SK-N-SH (cell line): ENCODE measurements at regions not wholly inside any gene's neighbourhood (a gene's known extent, or its start where the extent isn't known, plus 50 kb on each side); places are given as distances from the start of the nearest gene placed in this dataset.

Experiments used
- CTCF ChIP-seq: fragments of 200-600 bp; sonication (generic); IDR thresholded peaks from 2 replicates; pipeline ENCODE4 v1.6.1; 2017; ENCODE audit warnings: antibody characterized with exemption, mild to moderate bottlenecking, moderate library complexity
- EP300 ChIP-seq, 2 experiments: IDR thresholded peaks; 2 replicates each; pipeline versions ENCODE4 v1.4.0 to v1.6.1; 2012; ENCODE audit warnings: borderline replicate concordance in 1 of 2, low read depth in 1 of 2, low read length in 1 of 2
- FOXJ3 ChIP-seq: sonication (generic); formaldehyde crosslinking; IDR thresholded peaks from 2 replicates; pipeline ENCODE4 v1.5.1; 2020; ENCODE audit warnings: mild to moderate bottlenecking, missing genetic modification reagents
- JUND ChIP-seq: IDR thresholded peaks from 2 replicates; pipeline ENCODE4 v1.4.0; 2012
- NFIC ChIP-seq: IDR thresholded peaks from 2 replicates; pipeline ENCODE4 v1.4.0; 2012; ENCODE audit warnings: borderline replicate concordance
- PBX3 ChIP-seq: IDR thresholded peaks from 2 replicates; pipeline ENCODE4; 2012
- RAD21 ChIP-seq: IDR thresholded peaks from 2 replicates; pipeline ENCODE4 v1.6.1; 2012; ENCODE audit warnings: mild to moderate bottlenecking, low read length
- RCOR1 ChIP-seq: fragments of 150-350 bp; IDR thresholded peaks from 2 replicates; pipeline ENCODE4 v1.6.1; 2017; ENCODE audit warnings: antibody characterized with exemption, low read length
- REST ChIP-seq: IDR thresholded peaks from 2 replicates; pipeline ENCODE4 v1.6.1; 2012; ENCODE audit warnings: mild to moderate bottlenecking, low read depth, low read length, moderate library complexity
- SMC3 ChIP-seq: IDR thresholded peaks from 2 replicates; pipeline ENCODE4 v1.6.1; 2012; ENCODE audit warnings: low read depth, low read length, improper control_type of control experiment
- TAF1 ChIP-seq: IDR thresholded peaks from 2 replicates; pipeline ENCODE4 v1.6.1; 2012; ENCODE audit warnings: low read depth, mild to moderate bottlenecking, low read length, moderate library complexity, borderline replicate concordance
- TCF12 ChIP-seq: IDR thresholded peaks from 2 replicates; pipeline ENCODE4 v1.4.0; 2012
- USF2 ChIP-seq: fragments of 150-350 bp; IDR thresholded peaks from 2 replicates; pipeline ENCODE4 v1.6.1; 2017; ENCODE audit warnings: antibody characterized with exemption, low read length, low read depth, borderline replicate concordance
- YY1 ChIP-seq: IDR thresholded peaks from 2 replicates; pipeline ENCODE4 v1.4.0; 2012; ENCODE audit warnings: low read depth, mild to moderate bottlenecking

- TF ChIP-seq EP300 (IDR thresholded peaks at IDR 0.05; ENCODE audit: borderline replicate concordance in 1 of 2, low read depth in 1 of 2, low read length in 1 of 2), result peak in 1 of 2 experiments; percentile 55; a peak in 2 of 4 replicates
- peak; percentile 66 for TF ChIP-seq TCF12
- peak; percentile 52 for TF ChIP-seq CTCF
- no peak for TF ChIP-seq TAF1
- TF ChIP-seq RAD21, result no peak
- TF ChIP-seq JUND, result peak; percentile 85
- no peak for TF ChIP-seq USF2
- peak; percentile 84 for TF ChIP-seq PBX3
- no peak for TF ChIP-seq REST
- no peak for TF ChIP-seq FOXJ3 (CRISPR knock-in tag)
- no peak; the same call in 1 of the 2 replicates for TF ChIP-seq NFIC
- TF ChIP-seq YY1, result no peak
- TF ChIP-seq SMC3, result no peak
- TF ChIP-seq RCOR1, result no peak
Measured at GRCh38 chr12:126369487-126370463, 1304.5 kb downstream of the AACS start.
